Fibroblast of mammary gland (primary cell): ENCODE measurements at regions not wholly inside any gene's neighbourhood (a gene's known extent, or its start where the extent isn't known, plus 50 kb on each side); places are given as distances from the start of the nearest gene placed in this dataset.

Experiments
- DNase-seq: peaks from one replicate; pipeline ENCODE4 v3.0.0-alpha.2; 2010; ENCODE audit warnings: low read depth
- H3K4me3 ChIP-seq: 2 replicates; pipeline ENCODE4 v1.5.1; 2011; ENCODE audit warnings: low read depth, mild to moderate bottlenecking, low read length, moderate library complexity; ENCODE audit not compliant: control insufficient read depth
- CTCF ChIP-seq: conservative IDR thresholded peaks from 2 replicates; pipeline ENCODE4 v1.5.1; 2011; ENCODE audit warnings: low read depth, low read length, inconsistent platforms; ENCODE audit not compliant: control insufficient read depth, insufficient read depth

- no peak for TF ChIP-seq CTCF
- no peak for DNase-seq
- no peak overlapping the region for H3K4me3 ChIP-seq
Measured at GRCh38 chr12:126509572-126509971, 1444.3 kb downstream of the AACS start.

- no peak for DNase-seq
- no peak for TF ChIP-seq CTCF
- no peak overlapping the region for H3K4me3 ChIP-seq
Measured at GRCh38 chr12:126510630-126511029, 1445.4 kb downstream of the AACS start.

- DNase-seq: no peak
- no peak overlapping the region for H3K4me3 ChIP-seq
- no peak for TF ChIP-seq CTCF
Measured at GRCh38 chr12:126512916-126513913, 1448.0 kb downstream of the AACS start.

GRCh38 chr12:126518596-126519200 is 1453.5 kb downstream of the AACS start:
- no peak overlapping the region for H3K4me3 ChIP-seq
- no peak for TF ChIP-seq CTCF
- DNase-seq: peak; percentile 13

GRCh38 chr12:126519833-126520232 is 1454.6 kb downstream of the AACS start:
- no peak for DNase-seq
- no peak for TF ChIP-seq CTCF
- no peak overlapping the region for H3K4me3 ChIP-seq

- no peak overlapping the region for H3K4me3 ChIP-seq
- DNase-seq: no peak
- TF ChIP-seq CTCF: no peak
Measured at GRCh38 chr12:126523891-126524290, 1458.7 kb downstream of the AACS start.

- no peak for DNase-seq
- TF ChIP-seq CTCF: no peak
- H3K4me3 ChIP-seq: no peak overlapping the region
Measured at GRCh38 chr12:126534495-126534894, 1469.3 kb downstream of the AACS start.
